SH-SY5Y (cell line): ENCODE measurements at regions not wholly inside any gene's neighbourhood (a gene's known extent, or its start where the extent isn't known, plus 50 kb on each side); places are given as distances from the start of the nearest gene placed in this dataset.

Experiments used
- GATA2 ChIP-seq: IDR thresholded peaks from 2 replicates; pipeline ENCODE4 v1.6.1; 2011; ENCODE audit warnings: mild to moderate bottlenecking, low read depth, low read length
- GATA3 ChIP-seq: IDR thresholded peaks from 2 replicates; pipeline ENCODE4 v1.6.1; 2011; ENCODE audit warnings: low read depth, mild to moderate bottlenecking, low read length, moderate library complexity

- TF ChIP-seq GATA3 (no peak), GATA2 (no peak)
These were observed 375.6 kb upstream of the CCDC54 start for GRCh38 chr3:107001635-107002034.
